Urothelium cell line (cell line): ENCODE measurements at regions not wholly inside any gene's neighbourhood (a gene's known extent, or its start where the extent isn't known, plus 50 kb on each side); places are given as distances from the start of the nearest gene placed in this dataset.

ENCODE experiments used
- DNase-seq: peaks from one replicate; pipeline ENCODE4 v3.0.0; 2011; ENCODE audit warnings: low spot score, mixed read lengths
- FAIRE-seq: peaks from 2 replicates; lab custom pipeline; 2011; peaks lifted over from hg19 to GRCh38; lab: Jason Lieb, UNC

GRCh38 chr2:146048141-146048540 is 1528.2 kb upstream of the ZEB2 start:
- FAIRE-seq (no peak), DNase-seq (no peak)

- DNase-seq (no peak), FAIRE-seq (no peak)
Measured at GRCh38 chr2:146041274-146041910, 1521.5 kb upstream of the ZEB2 start.

GRCh38 chr2:146040051-146040450 is 1520.1 kb upstream of the ZEB2 start:
- FAIRE-seq (no peak), DNase-seq (no peak)

- FAIRE-seq, result no peak
- no peak for DNase-seq
Measured at GRCh38 chr2:146038014-146038413, 1518.1 kb upstream of the ZEB2 start.

- DNase-seq (peak; percentile 10), FAIRE-seq (no peak)
Measured at GRCh38 chr2:146037334-146037870, 1517.5 kb upstream of the ZEB2 start.

- DNase-seq (no peak), FAIRE-seq (no peak)
Measured at GRCh38 chr2:146031158-146031557, 1511.2 kb upstream of the ZEB2 start.

GRCh38 chr2:146027156-146027555 is 1507.2 kb upstream of the ZEB2 start:
- no peak for FAIRE-seq
- DNase-seq, result no peak

GRCh38 chr2:146025519-146025918 is 1505.6 kb upstream of the ZEB2 start:
- FAIRE-seq, result no peak
- no peak for DNase-seq

- no peak for FAIRE-seq
- no peak for DNase-seq
Measured at GRCh38 chr2:146024212-146024743, 1504.4 kb upstream of the ZEB2 start.

GRCh38 chr2:146004462-146004861 is 1484.5 kb upstream of the ZEB2 start:
- DNase-seq (no peak), FAIRE-seq (no peak)

- no peak for FAIRE-seq
- DNase-seq, result no peak
Measured at GRCh38 chr2:146003337-146003736, 1483.4 kb upstream of the ZEB2 start.

GRCh38 chr2:145994910-145995309 is 1475.0 kb upstream of the ZEB2 start:
- DNase-seq (no peak), FAIRE-seq (no peak)

- no peak for FAIRE-seq
Measured at GRCh38 chr2:145992572-145992971, 1472.7 kb upstream of the ZEB2 start.

GRCh38 chr2:145987793-145988192 is 1467.9 kb upstream of the ZEB2 start:
- FAIRE-seq (no peak), DNase-seq (no peak)

More at GRCh38 chr2:145992572-145992971, 1472.7 kb upstream of the ZEB2 start:
- DNase-seq, result no peak

GRCh38 chr2:145985517-145985916 is 1465.6 kb upstream of the ZEB2 start:
- no peak for DNase-seq
- no peak for FAIRE-seq

- FAIRE-seq (no peak), DNase-seq (peak; percentile 31)
Measured at GRCh38 chr2:145984580-145984979, 1464.7 kb upstream of the ZEB2 start.

- DNase-seq (no peak), FAIRE-seq (no peak)
Measured at GRCh38 chr2:145980318-145980717, 1460.4 kb upstream of the ZEB2 start.

GRCh38 chr2:145975406-145975805 is 1455.5 kb upstream of the ZEB2 start:
- DNase-seq (no peak), FAIRE-seq (no peak)

- FAIRE-seq, result no peak
Measured at GRCh38 chr2:145961846-145962245, 1441.9 kb upstream of the ZEB2 start.

GRCh38 chr2:145960479-145961163 is 1440.7 kb upstream of the ZEB2 start:
- DNase-seq (no peak), FAIRE-seq (no peak)

More at GRCh38 chr2:145961846-145962245, 1441.9 kb upstream of the ZEB2 start:
- no peak for DNase-seq

- FAIRE-seq (no peak), DNase-seq (no peak)
Measured at GRCh38 chr2:145958611-145959010, 1438.7 kb upstream of the ZEB2 start.

- no peak for FAIRE-seq
- no peak for DNase-seq
Measured at GRCh38 chr2:145957929-145958328, 1438.0 kb upstream of the ZEB2 start.
